WERI-Rb-1 (cell line): ENCODE measurements at regions not wholly inside any gene's neighbourhood (a gene's known extent, or its start where the extent isn't known, plus 50 kb on each side); places are given as distances from the start of the nearest gene placed in this dataset.
"Not testable (repeated sequence)": the region's sequence is repeated elsewhere in the genome, so short reads cannot be mapped to it uniquely, and the experiment has no call there.

Experiments used
- DNase-seq: peaks from one replicate; pipeline ENCODE4 v3.0.0-alpha.2; 2020
- H3K27ac ChIP-seq: fragments of 250-450 bp; sonication (Bioruptor Pico); 2 replicates; pipeline ENCODE4 v1.5.1; 2020; ENCODE audit warnings: mild to moderate bottlenecking, moderate library complexity
- H3K27me3 ChIP-seq: fragments of 250-450 bp; sonication (Bioruptor Pico); 2 replicates; pipeline ENCODE4 v1.5.1; 2021; ENCODE audit warnings: mild to moderate bottlenecking, low read depth, moderate library complexity; ENCODE audit not compliant: insufficient read depth, severe bottlenecking
- H3K36me3 ChIP-seq: fragments of 250-450 bp; sonication (Bioruptor Pico); 2 replicates; pipeline ENCODE4 v1.5.1; 2020; ENCODE audit warnings: mild to moderate bottlenecking, moderate library complexity
- H3K4me3 ChIP-seq: 2 replicates; pipeline ENCODE4 v1.5.1; 2011; ENCODE audit warnings: low read depth, mild to moderate bottlenecking, control low read depth, low read length
- H3K9me3 ChIP-seq: fragments of 250-450 bp; sonication (Bioruptor Pico); 2 replicates; pipeline ENCODE4 v1.5.1; 2021; ENCODE audit warnings: mild to moderate bottlenecking, moderate library complexity; ENCODE audit not compliant: severe bottlenecking
- TF ChIP-seq, protein P1 (sequence below): IDR thresholded peaks from 2 replicates; pipeline ENCODE4 v1.5.1; 2011; ENCODE audit warnings: low read depth, mild to moderate bottlenecking, control low read depth, inconsistent platforms, low read length

DNA sequence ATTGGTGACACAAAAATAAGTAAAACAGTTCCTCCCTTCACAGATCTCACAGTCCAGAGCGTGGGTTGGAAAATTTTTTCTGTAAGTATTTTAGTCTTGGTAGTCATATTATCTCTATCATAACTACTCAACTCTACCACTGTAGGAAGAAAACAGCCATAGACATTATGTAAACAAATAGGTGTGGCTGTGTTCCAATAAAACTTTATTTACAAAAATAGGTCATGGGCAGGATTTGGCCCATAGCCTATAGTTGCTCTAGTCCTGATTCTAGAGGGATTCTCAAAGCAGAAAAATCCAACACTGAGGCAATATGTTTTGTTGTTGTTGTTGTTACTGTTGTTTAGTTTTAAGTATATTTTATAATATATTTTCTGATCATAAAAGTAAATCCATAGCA lies 206.1 kb upstream of the GADL1 start:
- H3K36me3 ChIP-seq: no peaks in the 10 kb centered on the region
- no peak overlapping the region for H3K4me3 ChIP-seq
- no peaks in the 10 kb centered on the region for H3K27me3 ChIP-seq
- DNase-seq: no peak
- H3K27ac ChIP-seq: no peak overlapping the region
- TF ChIP-seq, protein P1, sequence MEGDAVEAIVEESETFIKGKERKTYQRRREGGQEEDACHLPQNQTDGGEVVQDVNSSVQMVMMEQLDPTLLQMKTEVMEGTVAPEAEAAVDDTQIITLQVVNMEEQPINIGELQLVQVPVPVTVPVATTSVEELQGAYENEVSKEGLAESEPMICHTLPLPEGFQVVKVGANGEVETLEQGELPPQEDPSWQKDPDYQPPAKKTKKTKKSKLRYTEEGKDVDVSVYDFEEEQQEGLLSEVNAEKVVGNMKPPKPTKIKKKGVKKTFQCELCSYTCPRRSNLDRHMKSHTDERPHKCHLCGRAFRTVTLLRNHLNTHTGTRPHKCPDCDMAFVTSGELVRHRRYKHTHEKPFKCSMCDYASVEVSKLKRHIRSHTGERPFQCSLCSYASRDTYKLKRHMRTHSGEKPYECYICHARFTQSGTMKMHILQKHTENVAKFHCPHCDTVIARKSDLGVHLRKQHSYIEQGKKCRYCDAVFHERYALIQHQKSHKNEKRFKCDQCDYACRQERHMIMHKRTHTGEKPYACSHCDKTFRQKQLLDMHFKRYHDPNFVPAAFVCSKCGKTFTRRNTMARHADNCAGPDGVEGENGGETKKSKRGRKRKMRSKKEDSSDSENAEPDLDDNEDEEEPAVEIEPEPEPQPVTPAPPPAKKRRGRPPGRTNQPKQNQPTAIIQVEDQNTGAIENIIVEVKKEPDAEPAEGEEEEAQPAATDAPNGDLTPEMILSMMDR: no peak
- H3K9me3 ChIP-seq: no peaks in the 10 kb centered on the region

DNA sequence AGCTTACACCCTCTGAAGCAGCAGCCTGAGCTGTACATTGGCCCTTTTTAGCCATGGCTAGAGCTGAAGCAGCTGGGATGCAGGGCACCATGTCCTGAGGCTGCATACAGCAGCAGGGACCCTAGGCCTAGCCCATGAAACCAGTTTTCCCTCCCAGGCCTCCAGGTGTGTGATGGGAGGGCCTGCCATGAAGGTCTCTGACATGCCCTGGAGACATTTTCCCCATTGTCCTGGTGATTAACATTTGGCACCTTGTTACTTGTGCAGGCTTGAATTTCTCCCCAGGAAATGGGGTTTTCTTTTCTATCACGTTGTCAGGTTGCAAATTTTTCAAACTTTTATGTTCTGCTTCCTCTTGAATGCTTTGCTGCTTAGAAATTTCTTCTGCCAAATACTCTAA lies 206.8 kb upstream of the GADL1 start:
- not testable (repeated sequence) for DNase-seq, H3K27me3 ChIP-seq, H3K9me3 ChIP-seq, H3K36me3 ChIP-seq, H3K27ac ChIP-seq, H3K4me3 ChIP-seq

DNA sequence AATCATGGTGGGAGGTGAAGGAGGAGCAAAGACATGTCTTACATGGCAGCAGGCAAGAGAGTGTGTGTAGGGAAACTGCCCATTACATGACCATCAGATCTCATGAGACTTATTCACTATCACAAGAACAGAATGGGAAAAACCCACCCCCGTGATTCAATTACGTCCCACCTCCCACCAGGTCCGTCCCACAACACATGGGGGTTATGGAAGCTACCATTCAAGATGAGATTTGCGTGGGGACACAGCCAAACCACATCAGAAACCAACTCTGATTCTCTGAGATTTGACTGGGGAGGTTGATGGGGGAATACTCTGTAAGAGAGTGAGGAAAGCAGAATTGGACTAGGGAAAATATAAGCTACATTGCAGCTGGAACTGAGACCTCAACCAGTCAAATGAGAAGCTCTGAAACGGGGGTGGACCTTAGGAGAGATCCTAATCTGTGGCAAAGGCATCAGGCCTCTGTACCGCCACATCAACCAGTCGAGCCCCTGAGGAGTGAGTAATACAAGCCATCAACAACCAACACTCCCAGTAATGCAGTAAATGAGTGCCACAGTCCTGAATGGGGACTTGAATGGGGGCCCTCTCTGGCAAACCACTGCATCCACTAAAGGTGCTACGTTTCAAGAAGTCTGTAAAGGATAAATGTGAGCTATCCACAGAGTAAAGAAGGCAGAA lies 207.9 kb upstream of the GADL1 start:
- H3K27ac ChIP-seq: no peak overlapping the region
- no peaks in the 10 kb centered on the region for H3K27me3 ChIP-seq
- no peak for DNase-seq
- TF ChIP-seq, protein P1: no peak
- H3K4me3 ChIP-seq: no peak overlapping the region
- no peaks in the 10 kb centered on the region for H3K9me3 ChIP-seq
- H3K36me3 ChIP-seq: no peaks in the 10 kb centered on the region

DNA sequence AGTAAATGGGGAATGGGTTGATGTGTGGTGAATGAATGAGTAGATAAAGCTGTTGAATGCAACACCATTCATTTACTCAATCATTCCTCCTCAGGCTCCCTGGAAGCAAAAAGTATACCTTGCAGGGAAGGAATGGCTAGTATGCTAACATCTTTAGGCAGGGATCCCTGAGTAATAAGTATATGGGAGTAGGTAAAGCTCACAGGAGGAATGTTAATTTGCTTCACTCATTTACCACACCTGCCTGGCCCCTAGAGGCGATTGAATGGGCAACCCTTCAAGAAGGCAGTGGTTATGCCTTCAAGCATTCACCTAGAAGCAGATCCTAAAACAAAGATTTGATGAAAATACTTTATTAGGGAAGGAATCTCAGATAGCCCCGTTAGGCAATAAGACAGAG lies 208.7 kb upstream of the GADL1 start:
- no peak for DNase-seq
- no peak overlapping the region for H3K27ac ChIP-seq
- TF ChIP-seq, protein P1: no peak

DNA sequence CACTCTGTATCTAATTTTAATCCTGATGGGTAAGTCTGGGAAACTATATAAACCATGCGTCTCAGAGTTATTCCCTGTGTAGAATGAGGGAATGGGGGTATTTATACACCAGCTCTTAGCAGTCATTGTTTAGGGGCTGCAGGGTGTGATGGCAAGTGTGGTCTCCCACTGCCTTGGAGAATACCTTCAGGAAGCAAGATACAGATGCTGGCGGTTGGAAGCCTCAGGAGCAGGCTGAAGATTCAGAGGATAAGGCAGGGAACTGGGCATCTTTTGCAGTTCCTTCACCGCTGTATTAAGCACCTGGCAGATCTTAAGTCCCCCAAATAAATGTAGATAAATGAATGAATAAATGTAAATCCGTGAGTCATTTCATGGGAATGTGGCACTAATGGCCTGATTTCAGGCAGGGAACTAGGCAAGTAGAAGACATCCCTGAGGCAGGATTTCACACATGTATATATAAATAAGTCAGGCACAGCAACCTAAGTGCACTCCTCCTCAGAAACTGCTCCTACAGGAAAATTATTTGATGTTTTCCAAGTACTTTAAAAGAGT lies 209.2 kb upstream of the GADL1 start:
- Histone ChIP-seq H3K9me3 (no peaks in the 10 kb centered on the region), H3K36me3 (no peaks in the 10 kb centered on the region), H3K27ac (no peak overlapping the region), H3K27me3 (no peaks in the 10 kb centered on the region), H3K4me3 (no peak overlapping the region)
- no peak for DNase-seq
- TF ChIP-seq, protein P1: no peak

More for the DNA sequence above, 208.7 kb upstream of the GADL1 start:
- H3K36me3 ChIP-seq: no peaks in the 10 kb centered on the region
- no peak overlapping the region for H3K4me3 ChIP-seq
- no peaks in the 10 kb centered on the region for H3K27me3 ChIP-seq
- no peaks in the 10 kb centered on the region for H3K9me3 ChIP-seq

DNA sequence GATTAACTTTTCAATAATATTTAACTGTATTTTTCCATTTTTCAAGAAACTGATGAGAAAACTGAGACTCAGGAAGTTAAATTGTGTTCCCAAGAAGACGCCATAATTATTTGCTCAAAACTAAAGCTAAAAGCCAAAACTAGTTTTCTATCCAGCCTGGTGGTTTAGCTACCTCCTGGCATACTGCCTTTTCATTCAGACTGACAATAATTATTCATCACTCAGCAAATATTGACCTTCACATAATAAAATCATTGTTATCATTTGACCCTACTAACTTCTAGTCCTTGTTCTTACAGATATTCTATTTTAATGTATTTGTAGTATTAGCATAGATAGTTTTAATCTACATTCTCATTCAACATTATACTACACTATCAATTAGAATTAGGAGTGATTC lies 210.6 kb upstream of the GADL1 start:
- no peak for DNase-seq

More for the DNA sequence above, 210.6 kb upstream of the GADL1 start:
- Histone ChIP-seq H3K9me3 (no peaks in the 10 kb centered on the region), H3K36me3 (no peaks in the 10 kb centered on the region), H3K4me3 (no peak overlapping the region), H3K27ac (no peak overlapping the region), H3K27me3 (no peaks in the 10 kb centered on the region)
- TF ChIP-seq, protein P1: no peak
